Gastrocnemius medialis (tissue), 4 donors: ENCODE measurements at regions not wholly inside any gene's neighbourhood (a gene's known extent, or its start where the extent isn't known, plus 50 kb on each side); places are given as distances from the start of the nearest gene placed in this dataset.

Experiments used
- ATAC-seq, 2 donors: fragments of 150-250 bp; one replicate each; pipeline ENCODE4 v1.9.1; 2016
- DNase-seq, 2 donors: peaks; one replicate each; pipeline ENCODE4 v3.0.0-alpha.2; 2019
- H3K27ac ChIP-seq, 4 donors: fragments of 200-600 bp; sonication (generic); 1 replicate in 1 of 4; 2 replicates in 3 of 4; pipeline ENCODE4 v1.5.1; 2016 to 2018; ENCODE audit warnings: mild to moderate bottlenecking in 2 of 4, moderate library complexity in 1 of 4
- H3K27me3 ChIP-seq, 3 donors: fragments of 200-600 bp; sonication (generic) in 2 of 3; 1 replicate in 1 of 3; 2 replicates in 2 of 3; pipeline versions ENCODE4 v1.5.1 to v1.6.0; 2016 to 2019; ENCODE audit warnings: mild to moderate bottlenecking in 1 of 3, moderate library complexity in 1 of 3
- H3K36me3 ChIP-seq, 2 donors: fragments of 200-600 bp; sonication (generic) in 1 of 2; one replicate each; pipeline ENCODE4 v1.5.1; 2017 to 2018
- H3K4me1 ChIP-seq, 2 donors: fragments of 200-600 bp; sonication (generic) in 1 of 2; one replicate each; pipeline ENCODE4 v1.5.1; 2016 to 2017; ENCODE audit warnings: mild to moderate bottlenecking in 2 of 2
- H3K4me3 ChIP-seq, 4 donors: fragments of 200-600 bp; sonication (generic) in 3 of 4; 1 replicate in 1 of 4; 2 replicates in 3 of 4; pipeline ENCODE4 v1.5.1; 2016 to 2019; ENCODE audit warnings: mild to moderate bottlenecking in 2 of 4
- H3K9me3 ChIP-seq, 3 donors: fragments of 200-600 bp; sonication (generic) in 2 of 3; 1 replicate in 1 of 3; 2 replicates in 2 of 3; pipeline ENCODE4 v1.5.1; 2016 to 2019
- CTCF ChIP-seq, 5 experiments: fragments of 450-650 bp in 3 of 5; fragments of 200-600 bp in 2 of 5; sonication (generic) in 2 of 5; IDR thresholded peaks in 4 of 5; conservative IDR thresholded peaks in 1 of 5; 1 replicate in 4 of 5; 2 replicates in 1 of 5; pipeline ENCODE4 v1.5.1; 2016 to 2019; ENCODE audit warnings: antibody characterized with exemption in 5 of 5, mild to moderate bottlenecking in 3 of 5, moderate library complexity in 3 of 5
- POLR2A ChIP-seq, 2 donors: fragments of 450-650 bp; IDR thresholded peaks; one replicate each; pipeline ENCODE4 v1.6.1; 2017; ENCODE audit warnings: antibody characterized with exemption in 2 of 2, mild to moderate bottlenecking in 2 of 2, moderate library complexity in 2 of 2
- in situ Hi-C, 4 donors: fragments of 200-750 bp; cut with MboI; loops; one replicate each; pipeline versions ENCODE4 v1.15.0 to v1.8.0; 2017; ENCODE audit warnings: low sequenced_read_pairs in 4 of 4
- intact Hi-C: fragments of 100-400 bp; cut with DNase I; formaldehyde crosslinking; loops from one replicate; pipeline ENCODE4 v1.15.1; 2023; ENCODE audit warnings: low total_unique reads

GRCh38 chr22:47724751-47725150, 962.3 kb downstream of the TBC1D22A start:
- intact Hi-C loops (no loop called here), in situ Hi-C loops (no loop called here)
- Histone ChIP-seq H3K4me1 (no peaks in the 10 kb centered on the region), H3K36me3 (no peaks in the 10 kb centered on the region), H3K9me3 (no peaks in the 10 kb centered on the region), H3K4me3 (no peak overlapping the region), H3K27me3 (peaks cover 0 to 2% (median 0%) of the 10 kb centered on the region in 3 donors), H3K27ac (no peak overlapping the region)
- TF ChIP-seq CTCF (IDR thresholded peaks at IDR 0.05 in 4 of 5, conservative IDR thresholded peaks at IDR 0.05 in 1 of 5) (no peak), POLR2A (IDR thresholded peaks at IDR 0.05) (no peak)
- no peak for DNase-seq
- no peak for ATAC-seq

DNA sequence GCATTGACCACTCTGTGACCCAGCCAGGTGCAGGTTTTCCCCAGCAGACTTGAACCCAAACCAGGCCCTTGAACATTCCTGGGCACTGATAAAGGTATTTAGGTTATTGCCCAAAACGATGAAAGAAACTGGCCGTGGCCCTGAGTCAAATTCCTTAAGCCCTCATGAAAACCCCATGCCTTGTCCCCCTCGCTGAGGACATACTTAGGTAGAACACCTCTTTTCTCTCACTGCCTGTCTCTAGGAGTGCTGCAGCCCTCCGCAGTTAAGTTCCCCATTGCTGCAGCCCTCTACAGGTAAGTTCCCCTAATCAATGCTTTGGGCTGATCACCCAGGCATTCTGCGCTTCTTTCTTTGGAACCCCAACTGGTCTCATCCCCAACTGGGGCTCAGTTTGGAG, 961.6 kb downstream of the TBC1D22A start:
- no peak for DNase-seq
- Histone ChIP-seq H3K4me1 (no peaks in the 10 kb centered on the region), H3K4me3 (no peak overlapping the region), H3K27me3 (peaks cover 0 to 2% (median 0%) of the 10 kb centered on the region in 3 donors), H3K36me3 (no peaks in the 10 kb centered on the region), H3K9me3 (no peaks in the 10 kb centered on the region), H3K27ac (no peak overlapping the region)
- intact Hi-C loops (no loop called here), in situ Hi-C loops (no loop called here)
- TF ChIP-seq POLR2A (IDR thresholded peaks at IDR 0.05) (no peak), CTCF (IDR thresholded peaks at IDR 0.05 in 4 of 5, conservative IDR thresholded peaks at IDR 0.05 in 1 of 5) (no peak)
- ATAC-seq = no peak

GRCh38 chr22:47718337-47718736, 955.9 kb downstream of the TBC1D22A start:
- DNase-seq (no peak), ATAC-seq (no peak)
- H3K36me3 ChIP-seq = no peaks in the 10 kb centered on the region
- H3K27ac ChIP-seq = no peak overlapping the region
- intact Hi-C loops (no loop called here), in situ Hi-C loops (no loop called here)
- no peaks in the 10 kb centered on the region for H3K9me3 ChIP-seq
- H3K4me3 ChIP-seq = no peak overlapping the region
- TF ChIP-seq CTCF (IDR thresholded peaks at IDR 0.05 in 4 of 5, conservative IDR thresholded peaks at IDR 0.05 in 1 of 5) = no peak
- no peak for TF ChIP-seq POLR2A (IDR thresholded peaks at IDR 0.05)
- H3K27me3 ChIP-seq = no peaks in the 10 kb centered on the region
- no peaks in the 10 kb centered on the region for H3K4me1 ChIP-seq

DNA sequence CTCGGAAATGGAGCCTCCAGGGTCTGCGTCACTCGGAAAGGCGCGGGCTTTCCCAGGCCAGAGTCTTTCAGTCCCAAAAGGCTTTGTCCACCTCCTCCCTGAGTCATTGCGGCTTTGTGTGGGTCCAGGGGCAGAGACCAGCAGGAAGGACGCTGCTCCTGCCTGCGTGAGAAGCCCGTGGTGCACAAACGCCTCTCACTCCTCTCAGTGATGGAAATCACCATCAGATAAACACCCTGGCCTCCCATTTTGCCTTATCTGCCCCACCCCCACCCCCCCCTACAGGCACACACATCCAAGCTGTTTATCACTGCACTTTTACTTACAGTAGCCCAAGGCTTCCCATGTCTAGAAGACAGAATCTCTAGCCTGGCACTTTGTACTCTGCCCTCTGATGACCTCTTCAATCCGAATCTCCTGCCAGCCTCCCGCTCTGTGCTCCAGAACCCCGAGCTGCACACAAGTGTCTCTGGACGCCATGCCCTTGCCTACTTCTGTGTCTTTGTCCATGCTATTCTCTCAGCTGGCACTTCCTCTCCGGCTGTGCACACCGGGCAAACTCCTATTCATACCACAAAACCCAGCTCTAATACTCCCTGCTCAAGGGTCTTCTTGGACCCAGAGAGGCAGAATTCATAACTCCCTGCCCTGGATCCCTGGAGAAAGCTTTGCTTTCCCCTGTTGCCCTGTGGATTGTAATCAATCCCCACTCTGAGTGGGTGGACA, 954.6 kb downstream of the TBC1D22A start:
- no peaks in the 10 kb centered on the region for H3K36me3 ChIP-seq
- no peaks in the 10 kb centered on the region for H3K9me3 ChIP-seq
- no peak overlapping the region for H3K27ac ChIP-seq
- no peak overlapping the region for H3K4me3 ChIP-seq
- ATAC-seq = no peak
- no peak for DNase-seq
- no peaks in the 10 kb centered on the region for H3K4me1 ChIP-seq
- no peak for TF ChIP-seq CTCF (IDR thresholded peaks at IDR 0.05 in 4 of 5, conservative IDR thresholded peaks at IDR 0.05 in 1 of 5)
- no peak for TF ChIP-seq POLR2A (IDR thresholded peaks at IDR 0.05)
- in situ Hi-C loops (no loop called here), intact Hi-C loops (no loop called here)
- H3K27me3 ChIP-seq = no peaks in the 10 kb centered on the region
